Testis (tissue), 2 donors: ENCODE measurements at regions not wholly inside any gene's neighbourhood (a gene's known extent, or its start where the extent isn't known, plus 50 kb on each side); places are given as distances from the start of the nearest gene placed in this dataset.

Experiments
- CTCF ChIP-seq, 3 experiments: fragments of 450-650 bp in 2 of 3; fragments of 200-600 bp in 1 of 3; sonication (generic) in 1 of 3; IDR thresholded peaks; one replicate each; pipeline ENCODE4 v1.5.1; 2016 to 2019; ENCODE audit warnings: antibody characterized with exemption in 3 of 3, mild to moderate bottlenecking in 2 of 3, moderate library complexity in 1 of 3
- POLR2A ChIP-seq: fragments of 450-650 bp; IDR thresholded peaks from one replicate; pipeline ENCODE4 v1.6.1; 2017; ENCODE audit warnings: antibody characterized with exemption, mild to moderate bottlenecking, moderate library complexity

GRCh38 chr10:88156341-88156740, 292.9 kb downstream of the PTEN start:
- no peak for TF ChIP-seq POLR2A
- TF ChIP-seq CTCF (IDR thresholded peaks at IDR 0.05): no peak
